GM18951 (cell line): ENCODE measurements at regions not wholly inside any gene's neighbourhood (a gene's known extent, or its start where the extent isn't known, plus 50 kb on each side); places are given as distances from the start of the nearest gene placed in this dataset.

ENCODE experiments used
- POLR2A ChIP-seq: IDR thresholded peaks from 4 replicates; pipeline ENCODE4 v1.6.1; 2011; ENCODE audit warnings: mild to moderate bottlenecking; ENCODE audit not compliant: insufficient read length, insufficient read depth; ENCODE audit errors: extremely low read depth
- in situ Hi-C: fragments of 300-500 bp; cut with MboI; formaldehyde crosslinking; loops from one replicate; pipeline ENCODE4 v1.12.0; 2022; ENCODE audit warnings: low sequenced_read_pairs, mixed read lengths, inconsistent platforms; ENCODE audit not compliant: unreplicated experiment

DNA sequence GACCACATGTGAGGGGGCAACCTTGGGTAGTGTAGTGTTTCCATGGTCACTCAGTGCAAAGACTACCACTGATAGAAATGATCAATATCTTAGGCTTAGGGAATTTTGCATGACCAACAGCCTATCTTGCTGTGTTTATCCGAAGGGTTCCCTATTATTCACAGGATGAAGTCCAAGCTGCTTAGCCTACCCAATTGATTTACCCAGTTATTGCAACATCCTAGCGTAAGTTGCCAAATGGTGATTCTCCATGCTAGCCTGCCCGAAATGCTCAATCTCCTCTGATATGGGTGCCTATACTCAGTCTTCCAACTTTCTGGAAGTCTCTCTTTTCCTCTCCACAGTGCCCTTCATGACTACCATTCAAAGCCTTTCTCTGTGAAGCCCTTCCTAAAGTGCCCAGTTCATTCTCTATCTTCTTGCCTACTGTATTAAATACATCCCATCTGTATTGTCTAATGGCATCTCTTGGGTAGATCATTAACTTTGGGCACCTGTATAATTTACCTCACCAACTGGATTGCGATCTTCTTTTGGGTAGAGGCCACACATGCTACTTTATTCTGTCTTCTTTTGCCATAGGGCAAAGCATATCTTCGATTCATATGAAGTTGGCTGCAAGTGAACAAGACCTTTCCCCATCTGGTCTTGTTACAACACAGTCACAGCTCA lies 240.5 kb downstream of the CLIC5 start:
- no peak for TF ChIP-seq POLR2A
- in situ Hi-C loops, result no loop called here

DNA sequence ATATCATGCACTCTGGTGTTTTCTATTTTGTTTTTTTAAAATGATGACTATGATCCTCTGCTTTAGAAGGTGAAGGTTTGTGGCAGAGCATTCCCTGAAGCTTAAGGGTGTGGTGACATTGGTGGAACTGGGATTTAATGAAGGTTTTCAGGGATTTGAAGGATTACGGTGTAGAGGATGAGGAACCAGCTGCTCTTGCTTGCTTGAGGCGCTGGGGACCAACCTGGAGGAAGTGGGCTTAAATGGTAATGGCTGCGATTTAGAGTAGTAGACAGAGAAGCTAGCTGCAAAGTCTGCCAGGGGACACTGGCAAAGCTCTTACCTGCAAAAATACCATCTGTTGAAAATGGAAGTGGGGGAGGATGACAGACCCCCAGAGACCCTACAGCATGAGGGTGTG lies 241.8 kb downstream of the CLIC5 start:
- no peak for TF ChIP-seq POLR2A
- in situ Hi-C loops, result no loop called here

DNA sequence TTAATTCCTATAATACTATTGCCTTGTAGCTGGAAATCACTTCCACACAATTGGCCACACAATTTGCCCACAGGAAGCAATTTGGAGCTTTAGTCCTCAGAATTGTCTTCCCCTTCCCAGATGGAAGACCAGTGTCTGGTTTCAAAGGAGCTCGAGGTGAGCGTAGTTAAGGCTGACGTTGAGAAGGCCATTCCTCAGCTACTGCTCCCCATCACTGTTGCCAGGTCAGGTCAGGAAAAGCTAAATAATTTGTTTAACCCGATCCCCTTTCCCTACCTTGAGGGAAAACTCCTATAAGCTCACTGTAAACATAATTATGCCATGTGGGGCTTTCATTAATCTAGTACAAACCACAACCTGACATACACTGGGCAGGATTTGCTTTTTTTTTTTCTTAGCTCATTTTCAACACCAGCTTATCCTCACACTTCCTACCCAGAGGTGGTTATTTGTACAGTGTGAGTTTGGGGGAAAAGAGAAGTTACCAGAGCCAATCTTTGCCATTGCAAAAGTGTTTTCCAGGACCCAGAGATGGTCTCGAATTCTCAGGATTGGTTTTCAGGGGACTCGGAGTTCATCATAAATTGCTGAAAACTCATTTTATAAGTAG lies 242.7 kb downstream of the CLIC5 start:
- TF ChIP-seq POLR2A, result no peak
- in situ Hi-C loops, result no loop called here

DNA sequence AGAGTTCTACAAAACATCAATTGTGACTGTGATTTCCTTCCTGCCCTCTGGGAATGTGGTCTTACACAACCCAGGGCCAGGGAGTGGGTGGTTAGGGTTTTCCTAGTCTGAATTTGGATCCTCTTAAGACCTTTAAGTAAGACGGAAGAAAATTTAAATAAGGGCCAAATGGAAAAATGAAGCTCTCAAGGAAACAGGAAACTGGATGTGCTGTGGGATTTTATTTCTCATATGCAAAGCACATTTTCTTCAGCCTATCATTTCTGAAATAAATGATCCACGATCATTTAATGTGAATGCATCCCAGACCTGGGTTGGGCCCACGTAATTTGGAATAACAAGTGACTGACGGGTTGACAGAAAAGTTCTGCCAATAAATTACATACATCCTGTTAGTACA lies 243.6 kb downstream of the CLIC5 start:
- TF ChIP-seq POLR2A, result no peak
- in situ Hi-C loops, result no loop called here

DNA sequence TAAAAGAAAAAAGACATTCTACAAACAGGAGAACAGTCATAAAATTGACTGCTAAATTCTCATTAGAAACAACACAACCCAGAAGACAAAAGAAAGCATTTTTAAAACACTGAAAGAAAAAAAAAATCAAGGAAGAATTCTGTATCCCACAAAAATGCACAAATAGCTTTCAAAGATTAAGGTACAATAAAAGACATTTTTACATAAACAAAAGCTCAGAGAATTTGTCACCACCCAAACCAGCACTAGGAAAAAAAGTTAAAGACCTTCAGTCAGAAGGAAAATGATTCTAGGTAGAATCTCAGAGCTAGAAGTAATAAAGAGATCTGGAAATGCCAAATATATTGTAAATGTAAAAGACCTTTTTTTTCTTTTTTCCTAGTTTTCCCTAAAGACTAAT lies 252.4 kb downstream of the CLIC5 start:
- in situ Hi-C loops, result no loop called here
- no peak for TF ChIP-seq POLR2A

DNA sequence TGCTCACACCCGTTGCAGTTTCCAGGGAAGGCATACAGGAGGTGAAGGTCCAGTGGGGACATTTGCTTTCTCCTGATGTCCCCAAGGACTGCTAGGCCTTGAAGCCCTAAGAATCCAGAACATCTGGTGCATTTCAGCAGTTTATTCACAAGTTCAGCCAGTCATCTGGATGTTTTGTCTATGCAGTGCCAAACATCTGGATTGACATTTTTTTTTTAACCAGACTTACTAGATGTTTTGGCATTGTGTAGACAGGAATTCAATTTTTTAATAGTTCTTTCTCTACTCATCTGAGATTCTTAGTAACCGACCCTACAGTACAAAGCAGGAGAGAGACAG lies 256.2 kb downstream of the CLIC5 start:
- no peak for TF ChIP-seq POLR2A
- in situ Hi-C loops, result no loop called here

DNA sequence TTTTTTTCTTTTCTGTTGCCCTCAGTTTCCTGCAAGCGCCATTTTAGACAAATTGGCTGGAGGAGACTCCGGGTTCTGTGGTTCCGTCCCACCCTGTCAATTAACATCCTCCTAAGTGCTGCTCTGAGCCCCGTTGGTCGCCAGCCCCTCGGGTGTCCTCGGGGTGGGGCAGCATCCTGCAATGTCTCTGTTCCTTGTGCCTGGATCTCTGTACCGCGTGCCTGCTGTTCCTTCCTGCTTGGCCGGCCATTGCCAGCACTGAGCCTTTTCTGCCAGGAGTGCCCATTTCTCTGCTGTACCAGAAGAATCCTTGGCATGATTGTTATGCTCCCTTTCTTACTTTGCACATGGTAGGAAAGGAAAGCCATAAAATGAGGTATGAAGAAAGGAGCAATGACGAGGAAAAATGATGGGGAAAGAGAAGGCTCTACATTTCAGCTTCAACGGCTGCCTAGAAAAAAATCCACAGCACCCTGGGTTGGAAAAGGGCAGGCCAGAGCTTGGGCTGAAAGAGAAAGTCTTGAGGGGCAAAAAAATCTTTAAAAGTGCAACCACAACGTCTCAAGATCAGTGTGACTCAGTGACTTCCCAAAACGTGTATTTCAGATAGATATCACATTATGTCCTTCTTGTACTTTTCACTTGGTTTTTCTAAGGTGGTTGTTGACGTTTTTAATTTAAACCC lies 256.7 kb downstream of the CLIC5 start:
- in situ Hi-C loops, result no loop called here
- TF ChIP-seq POLR2A, result no peak

DNA sequence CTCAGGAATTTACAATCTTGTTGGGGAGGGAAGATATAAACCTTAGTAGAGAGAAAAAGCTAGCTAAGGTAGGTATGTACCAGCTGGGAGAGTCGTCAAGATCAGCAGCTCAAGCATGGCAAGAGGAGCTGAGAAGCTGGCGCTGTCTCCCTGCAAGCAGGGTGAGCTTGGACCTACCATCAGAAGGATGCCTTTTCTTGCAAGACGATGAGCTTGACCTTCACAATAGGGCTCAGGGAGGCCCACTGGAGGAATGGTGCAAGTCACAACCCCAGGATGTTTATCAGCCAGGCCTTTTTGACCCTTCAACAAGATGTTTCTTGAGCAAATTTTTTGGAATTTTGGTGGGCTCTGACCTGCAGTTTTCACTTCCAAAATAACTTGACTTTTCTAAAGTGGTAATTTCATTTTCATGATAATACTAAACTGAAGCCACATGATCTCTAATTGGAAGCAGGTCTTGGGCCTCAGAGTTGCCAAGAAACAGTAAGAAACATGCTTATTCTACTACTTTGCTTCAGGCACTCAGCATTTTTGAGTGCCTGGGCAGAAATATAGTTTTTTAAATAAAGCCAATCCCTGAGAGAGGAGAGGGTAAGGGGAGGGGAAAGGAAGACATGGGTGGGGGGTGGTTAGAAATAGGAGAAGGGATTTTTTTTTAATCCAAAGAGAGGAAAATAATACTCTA lies 258.1 kb downstream of the CLIC5 start:
- in situ Hi-C loops, result no loop called here
- no peak for TF ChIP-seq POLR2A

DNA sequence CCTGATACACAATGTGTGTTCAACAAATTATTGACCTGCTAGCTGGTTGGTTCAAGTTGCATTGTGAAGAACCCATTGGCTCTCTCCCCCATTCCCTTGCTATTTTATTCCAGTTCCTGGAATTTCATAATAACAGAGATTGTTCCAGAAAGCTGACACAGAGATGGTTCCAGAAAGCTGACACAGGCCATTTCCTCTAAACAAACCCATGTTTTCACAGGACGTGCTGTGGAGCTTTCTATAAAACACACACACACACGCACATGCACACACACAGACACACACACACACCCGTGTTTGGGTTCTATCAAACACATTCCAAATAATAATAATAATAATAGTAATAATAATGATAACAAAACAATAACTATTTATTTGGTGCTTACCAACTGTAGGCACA lies 259.1 kb downstream of the CLIC5 start:
- in situ Hi-C loops, result no loop called here
- no peak for TF ChIP-seq POLR2A

DNA sequence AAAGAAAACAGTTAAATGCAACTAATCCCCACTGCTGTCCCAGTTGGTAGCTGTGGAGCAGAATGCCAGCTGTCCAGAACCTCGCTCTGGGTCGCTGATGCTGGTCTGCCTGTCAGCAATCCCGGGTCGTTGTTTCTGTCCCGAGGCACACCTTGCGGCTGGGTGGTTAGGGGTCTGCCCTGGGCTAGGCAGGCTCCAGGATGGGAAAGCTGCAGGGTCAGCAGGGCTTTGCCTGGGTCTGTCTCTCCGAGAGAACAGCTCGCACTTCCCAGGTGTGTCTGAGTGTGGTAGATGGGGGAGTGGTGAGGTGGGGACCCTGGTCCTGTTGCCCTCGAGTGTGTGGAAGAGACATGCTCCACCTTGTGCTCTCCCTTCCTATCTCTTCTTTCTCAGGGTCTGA lies 261.2 kb downstream of the CLIC5 start:
- TF ChIP-seq POLR2A, result no peak
- in situ Hi-C loops, result no loop called here

DNA sequence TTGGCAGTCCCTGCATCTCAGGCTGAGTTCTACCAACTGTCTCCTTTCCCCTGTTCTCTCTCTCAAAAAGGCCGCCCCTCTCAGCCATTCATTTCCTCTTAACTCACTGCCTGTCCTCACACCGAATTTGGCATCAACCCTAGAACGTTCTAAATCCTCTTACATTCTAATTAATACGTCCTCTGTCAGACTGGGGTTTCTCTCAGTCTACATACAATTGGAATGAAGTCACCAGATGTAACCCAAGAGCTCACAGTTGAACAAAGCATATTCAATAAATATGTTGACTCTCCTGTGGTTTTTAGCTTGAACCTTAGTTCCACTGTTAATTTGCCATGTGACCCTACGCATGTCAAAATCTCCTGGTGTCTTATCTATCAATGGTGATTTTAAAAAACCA lies 269.6 kb downstream of the CLIC5 start:
- no peak for TF ChIP-seq POLR2A
- in situ Hi-C loops, result no loop called here

DNA sequence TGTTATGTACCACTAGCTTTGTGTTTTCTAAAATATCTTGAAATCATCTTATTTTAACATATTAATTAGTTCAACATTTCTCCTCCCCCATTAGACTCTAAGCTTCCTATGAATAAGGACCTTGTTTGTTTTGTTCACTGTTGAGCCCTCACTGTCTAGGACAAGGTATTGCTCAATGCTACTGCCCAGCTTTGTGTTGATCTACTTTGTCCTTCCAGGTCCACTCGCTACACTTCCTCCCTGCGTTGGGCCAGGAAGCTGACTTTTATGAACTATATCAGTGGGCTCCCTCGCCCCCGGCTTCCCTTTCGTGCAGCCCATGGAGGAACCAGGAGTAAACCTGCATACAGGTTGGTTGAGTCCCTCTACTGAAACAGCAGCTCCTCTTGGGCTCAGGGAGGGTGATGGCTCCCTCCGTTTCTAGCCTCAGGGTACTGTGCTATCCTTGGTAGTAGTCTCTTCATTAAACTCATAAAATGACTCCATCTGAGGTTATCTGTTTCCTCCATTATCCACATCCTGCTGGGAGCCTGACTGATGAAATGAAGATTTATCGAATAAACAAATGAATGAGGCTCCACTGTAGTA lies 272.5 kb downstream of the CLIC5 start:
- in situ Hi-C loops, result no loop called here
- TF ChIP-seq POLR2A, result no peak

DNA sequence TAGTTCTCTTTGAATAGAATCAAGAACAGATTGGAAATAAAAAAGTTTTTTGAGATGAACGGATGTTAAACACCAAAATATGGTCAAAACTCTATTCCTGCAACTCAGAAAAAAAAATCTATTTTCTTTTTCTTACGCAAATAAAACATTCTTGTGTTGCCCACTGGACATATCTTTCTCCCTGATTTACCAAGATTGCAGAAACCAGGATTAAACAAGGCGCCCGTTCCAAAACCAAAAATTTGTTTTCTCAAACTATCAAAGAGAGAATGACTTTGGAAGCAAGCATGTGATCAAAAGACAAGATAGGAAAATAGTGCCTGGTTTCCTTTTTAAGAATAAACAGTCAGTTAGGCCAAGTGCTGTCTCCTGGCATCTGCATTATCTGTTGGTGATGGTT lies 273.1 kb downstream of the CLIC5 start:
- no peak for TF ChIP-seq POLR2A
- in situ Hi-C loops, result no loop called here
